GM12801 (cell line): ENCODE measurements at regions not wholly inside any gene's neighbourhood (a gene's known extent, or its start where the extent isn't known, plus 50 kb on each side); places are given as distances from the start of the nearest gene placed in this dataset.

Experiments
- CTCF ChIP-seq: IDR thresholded peaks from one replicate; pipeline ENCODE4 v1.5.1; 2011; ENCODE audit warnings: control low read depth; ENCODE audit not compliant: insufficient read length; ENCODE audit errors: extremely low read depth

GRCh38 chr1:36675931-36676562 lies 193.3 kb upstream of the CSF3R start:
- TF ChIP-seq CTCF, result no peak

GRCh38 chr1:36675106-36675505 lies 192.4 kb upstream of the CSF3R start:
- no peak for TF ChIP-seq CTCF

- no peak for TF ChIP-seq CTCF
These were observed 190.5 kb upstream of the CSF3R start for GRCh38 chr1:36673202-36673601.

- TF ChIP-seq CTCF, result no peak
These were observed 186.5 kb upstream of the CSF3R start for GRCh38 chr1:36669262-36669661.

GRCh38 chr1:36667836-36668235 lies 185.1 kb upstream of the CSF3R start:
- TF ChIP-seq CTCF, result no peak

GRCh38 chr1:36667256-36667655 lies 184.5 kb upstream of the CSF3R start:
- no peak for TF ChIP-seq CTCF

- TF ChIP-seq CTCF, result no peak
These were observed 182.9 kb upstream of the CSF3R start for GRCh38 chr1:36665478-36666080.
